ENCODE measurements at regions not wholly inside any gene's neighbourhood (a gene's known extent, or its start where the extent isn't known, plus 50 kb on each side); places are given as distances from the start of the nearest gene placed in this dataset.
A peak's percentile ranks its signal among the peaks of the same experiment; 100 is the strongest.

DNA sequence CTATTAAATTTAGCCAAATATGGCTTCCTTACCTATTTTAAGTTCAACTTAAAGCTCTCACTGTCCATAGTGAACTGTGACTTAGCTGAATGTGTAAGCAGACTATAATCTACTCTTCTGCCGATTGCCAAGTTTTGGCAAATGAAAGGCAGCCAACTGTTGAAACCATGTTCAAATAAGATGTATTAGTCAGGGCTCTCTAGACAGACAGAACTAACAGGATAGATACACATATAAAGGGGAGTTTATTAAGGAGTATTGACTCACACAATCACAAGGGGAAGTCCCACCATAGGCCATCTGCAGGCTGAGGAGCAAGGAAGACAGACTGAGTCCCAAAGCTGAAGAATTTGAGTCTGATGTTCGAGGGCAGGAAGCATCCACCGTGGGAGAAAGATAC lies 837.7 kb upstream of the AUTS2 start:
- no peaks in the 10 kb centered on the region for H3K4me1 ChIP-seq (ENCODE audit: insufficient read depth, low read length)
- no peaks in the 10 kb centered on the region for H3K79me2 ChIP-seq (ENCODE audit: insufficient read depth, low read length)
- peak; percentile 25 for DNase-seq (ENCODE audit: low read depth)
- TF ChIP-seq, protein P1, sequence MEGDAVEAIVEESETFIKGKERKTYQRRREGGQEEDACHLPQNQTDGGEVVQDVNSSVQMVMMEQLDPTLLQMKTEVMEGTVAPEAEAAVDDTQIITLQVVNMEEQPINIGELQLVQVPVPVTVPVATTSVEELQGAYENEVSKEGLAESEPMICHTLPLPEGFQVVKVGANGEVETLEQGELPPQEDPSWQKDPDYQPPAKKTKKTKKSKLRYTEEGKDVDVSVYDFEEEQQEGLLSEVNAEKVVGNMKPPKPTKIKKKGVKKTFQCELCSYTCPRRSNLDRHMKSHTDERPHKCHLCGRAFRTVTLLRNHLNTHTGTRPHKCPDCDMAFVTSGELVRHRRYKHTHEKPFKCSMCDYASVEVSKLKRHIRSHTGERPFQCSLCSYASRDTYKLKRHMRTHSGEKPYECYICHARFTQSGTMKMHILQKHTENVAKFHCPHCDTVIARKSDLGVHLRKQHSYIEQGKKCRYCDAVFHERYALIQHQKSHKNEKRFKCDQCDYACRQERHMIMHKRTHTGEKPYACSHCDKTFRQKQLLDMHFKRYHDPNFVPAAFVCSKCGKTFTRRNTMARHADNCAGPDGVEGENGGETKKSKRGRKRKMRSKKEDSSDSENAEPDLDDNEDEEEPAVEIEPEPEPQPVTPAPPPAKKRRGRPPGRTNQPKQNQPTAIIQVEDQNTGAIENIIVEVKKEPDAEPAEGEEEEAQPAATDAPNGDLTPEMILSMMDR (IDR thresholded peaks at IDR 0.05; ENCODE audit: insufficient read depth, low read depth, low read length): no peak
- TF ChIP-seq EZH2 (IDR thresholded peaks at IDR 0.05; ENCODE audit: insufficient read depth, low read length): no peak
- Mint-ChIP-seq H3K9me3 (ENCODE audit: unreplicated experiment) (peaks cover 9% of the 10 kb centered on the region), H3K27ac (ENCODE audit: unreplicated experiment) (no peak overlapping the region), H3K4me3 (ENCODE audit: unreplicated experiment) (no peak overlapping the region), H3K4me1 (ENCODE audit: low read depth, unreplicated experiment) (no peaks in the 10 kb centered on the region), H3K27me3 (ENCODE audit: low read depth, unreplicated experiment) (no peaks in the 10 kb centered on the region), H3K36me3 (ENCODE audit: low read depth, unreplicated experiment) (no peaks in the 10 kb centered on the region)
- no peak overlapping the region for H3K27ac ChIP-seq (ENCODE audit: low read depth, low read length)
- H2AFZ ChIP-seq (ENCODE audit: low read depth, low read length): no peak overlapping the region
- H3K9ac ChIP-seq (ENCODE audit: low read length): no peak overlapping the region
- no peak overlapping the region for H3K4me3 ChIP-seq (ENCODE audit: insufficient read depth, low read depth, low read length)
- FAIRE-seq: no peak
- H3K27me3 ChIP-seq (ENCODE audit: insufficient read depth, low read length): no peaks in the 10 kb centered on the region
- H3K4me2 ChIP-seq (ENCODE audit: low read length): no peak overlapping the region
- H3K36me3 ChIP-seq (ENCODE audit: insufficient read depth, low read length): no peaks in the 10 kb centered on the region
- H3K9me3 ChIP-seq (ENCODE audit: insufficient read depth, low read depth, low read length): no peaks in the 10 kb centered on the region
- H4K20me1 ChIP-seq (ENCODE audit: insufficient read depth, low read length): no peaks in the 10 kb centered on the region

DNA sequence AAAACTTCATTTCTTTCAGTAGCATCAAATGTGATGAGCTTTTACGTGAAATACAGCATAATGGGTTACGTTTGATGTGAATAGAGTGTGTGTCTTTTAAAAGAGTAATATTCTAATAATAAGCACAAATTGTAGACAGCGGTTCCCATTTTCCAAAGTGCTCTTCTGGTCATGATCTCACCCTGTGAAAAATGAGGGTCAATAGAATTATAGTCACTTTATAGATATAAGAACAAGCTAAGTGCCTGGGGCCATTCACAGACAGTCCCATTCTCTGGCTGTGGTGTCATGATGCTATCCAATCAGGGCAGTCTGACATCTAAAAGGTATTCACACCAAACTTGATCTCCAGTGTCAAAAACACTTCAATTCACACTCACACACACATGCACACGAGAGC lies 830.8 kb upstream of the AUTS2 start:
- no peak for TF ChIP-seq EZH2 (IDR thresholded peaks at IDR 0.05; ENCODE audit: insufficient read depth, low read length)
- TF ChIP-seq, protein P1 (IDR thresholded peaks at IDR 0.05; ENCODE audit: insufficient read depth, low read depth, low read length): no peak

DNA sequence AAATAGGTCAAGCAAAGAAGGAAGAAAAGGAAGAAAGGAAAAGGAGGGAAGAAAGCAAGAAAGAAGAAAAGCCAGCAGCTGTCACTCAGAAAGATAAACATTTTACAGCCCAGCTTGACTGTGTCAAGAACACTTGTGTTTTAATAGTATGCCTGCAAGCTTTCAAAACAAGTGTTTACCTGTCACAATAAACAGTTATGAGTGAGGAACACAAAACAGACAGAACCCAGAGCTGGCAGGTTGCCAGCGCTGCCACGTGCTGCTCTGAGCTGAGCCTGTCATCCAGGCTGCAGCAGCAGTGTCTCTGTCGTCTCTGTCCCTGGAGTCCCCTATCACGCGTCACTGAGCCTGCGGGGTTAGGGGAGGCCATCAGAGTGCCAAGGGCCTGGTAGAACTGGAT lies 827.6 kb upstream of the AUTS2 start:
- no peaks in the 10 kb centered on the region for H4K20me1 ChIP-seq (ENCODE audit: insufficient read depth, low read length)
- H3K9ac ChIP-seq (ENCODE audit: low read length): no peak overlapping the region
- Mint-ChIP-seq H3K27ac (ENCODE audit: unreplicated experiment) (no peak overlapping the region), H3K4me3 (ENCODE audit: unreplicated experiment) (no peak overlapping the region), H3K4me1 (ENCODE audit: low read depth, unreplicated experiment) (no peaks in the 10 kb centered on the region), H3K27me3 (ENCODE audit: low read depth, unreplicated experiment) (no peaks in the 10 kb centered on the region), H3K9me3 (ENCODE audit: unreplicated experiment) (no peaks in the 10 kb centered on the region), H3K36me3 (ENCODE audit: low read depth, unreplicated experiment) (no peaks in the 10 kb centered on the region)
- no peaks in the 10 kb centered on the region for H3K79me2 ChIP-seq (ENCODE audit: insufficient read depth, low read length)
- H3K4me1 ChIP-seq (ENCODE audit: insufficient read depth, low read length): no peaks in the 10 kb centered on the region
- TF ChIP-seq, protein P1 (IDR thresholded peaks at IDR 0.05; ENCODE audit: insufficient read depth, low read depth, low read length): no peak
- TF ChIP-seq EZH2 (IDR thresholded peaks at IDR 0.05; ENCODE audit: insufficient read depth, low read length): no peak
- H3K27ac ChIP-seq (ENCODE audit: low read depth, low read length): no peak overlapping the region
- no peak overlapping the region for H3K4me2 ChIP-seq (ENCODE audit: low read length)
- FAIRE-seq (no peak), DNase-seq (ENCODE audit: low read depth) (no peak)
- no peak overlapping the region for H2AFZ ChIP-seq (ENCODE audit: low read depth, low read length)
- H3K4me3 ChIP-seq (ENCODE audit: insufficient read depth, low read depth, low read length): no peak overlapping the region
- H3K27me3 ChIP-seq (ENCODE audit: insufficient read depth, low read length): no peaks in the 10 kb centered on the region
- no peaks in the 10 kb centered on the region for H3K36me3 ChIP-seq (ENCODE audit: insufficient read depth, low read length)
- H3K9me3 ChIP-seq (ENCODE audit: insufficient read depth, low read depth, low read length): no peaks in the 10 kb centered on the region

More for the DNA sequence above, 830.8 kb upstream of the AUTS2 start:
- H3K79me2 ChIP-seq (ENCODE audit: insufficient read depth, low read length): no peaks in the 10 kb centered on the region
- H3K4me2 ChIP-seq (ENCODE audit: low read length): no peak overlapping the region
- peaks cover 4% of the 10 kb centered on the region for H3K9me3 Mint-ChIP-seq (ENCODE audit: unreplicated experiment)
- no peaks in the 10 kb centered on the region for H3K27me3 ChIP-seq (ENCODE audit: insufficient read depth, low read length)
- no peaks in the 10 kb centered on the region for H3K36me3 Mint-ChIP-seq (ENCODE audit: low read depth, unreplicated experiment)
- no peaks in the 10 kb centered on the region for H3K27me3 Mint-ChIP-seq (ENCODE audit: low read depth, unreplicated experiment)
- DNase-seq (ENCODE audit: low read depth): no peak
- H3K36me3 ChIP-seq (ENCODE audit: insufficient read depth, low read length): no peaks in the 10 kb centered on the region
- no peak overlapping the region for H3K27ac ChIP-seq (ENCODE audit: low read depth, low read length)
- H3K4me1 Mint-ChIP-seq (ENCODE audit: low read depth, unreplicated experiment): no peaks in the 10 kb centered on the region
- H3K9ac ChIP-seq (ENCODE audit: low read length): no peak overlapping the region
- no peak overlapping the region for H3K27ac Mint-ChIP-seq (ENCODE audit: unreplicated experiment)
- H4K20me1 ChIP-seq (ENCODE audit: insufficient read depth, low read length): no peaks in the 10 kb centered on the region
- no peak overlapping the region for H3K4me3 ChIP-seq (ENCODE audit: insufficient read depth, low read depth, low read length)
- no peaks in the 10 kb centered on the region for H3K9me3 ChIP-seq (ENCODE audit: insufficient read depth, low read depth, low read length)
- H3K4me3 Mint-ChIP-seq (ENCODE audit: unreplicated experiment): no peak overlapping the region
- FAIRE-seq: no peak
- no peak overlapping the region for H2AFZ ChIP-seq (ENCODE audit: low read depth, low read length)
- H3K4me1 ChIP-seq (ENCODE audit: insufficient read depth, low read length): no peaks in the 10 kb centered on the region

Data from astrocyte (in vitro differentiated cells and primary cell).